ENCODE measurements at regions not wholly inside any gene's neighbourhood (a gene's known extent, or its start where the extent isn't known, plus 50 kb on each side); places are given as distances from the start of the nearest gene placed in this dataset.

GRCh38 chr2:23128684-23129292 is 256.2 kb upstream of the KLHL29 start:
- H3K4me2 ChIP-seq = no peak overlapping the region
- H3K36me3 ChIP-seq = no peaks in the 10 kb centered on the region
- peaks cover 0 to 28% (median 9%) of the 10 kb centered on the region in 11 experiments; a peak in 13 of 22 replicates for H3K9me3 ChIP-seq (replicated peaks in 1 of 11)
- no peak for TF ChIP-seq Cebpa-rat (IDR thresholded peaks at IDR 0.05)
- H3K27me3 ChIP-seq = no peaks in the 10 kb centered on the region
- no peak overlapping the region for H3K4me3 ChIP-seq
- H3K9ac ChIP-seq = no peak overlapping the region
- H4K20me1 ChIP-seq = no peaks in the 10 kb centered on the region
- no peak overlapping the region for H3K27ac ChIP-seq
- H3K4me1 ChIP-seq = 0 out of 20 replicates have a peak, but pooled peaks cover 0 to 3% (median 0%) of the 10 kb centered on the region in 10 experiments

- Histone ChIP-seq H3K4me2 (no peak overlapping the region), H3K27ac (no peak overlapping the region), H3K4me1 (0 out of 20 replicates have a peak, but pooled peaks cover 0 to 3% (median 0%) of the 10 kb centered on the region in 10 experiments), H3K4me3 (no peak overlapping the region), H3K36me3 (no peaks in the 10 kb centered on the region), H4K20me1 (no peaks in the 10 kb centered on the region), H3K27me3 (no peaks in the 10 kb centered on the region), H3K9me3 (replicated peaks in 1 of 11) (peaks cover 0 to 28% (median 9%) of the 10 kb centered on the region in 11 experiments; a peak in 13 of 22 replicates), H3K9ac (no peak overlapping the region)
- no peak for TF ChIP-seq Cebpa-rat (IDR thresholded peaks at IDR 0.05)
Measured at GRCh38 chr2:23131066-23131575, 253.9 kb upstream of the KLHL29 start.

- Histone ChIP-seq H3K27ac (no peak overlapping the region), H4K20me1 (no peaks in the 10 kb centered on the region), H3K27me3 (no peaks in the 10 kb centered on the region), H3K36me3 (no peaks in the 10 kb centered on the region), H3K9me3 (replicated peaks in 1 of 11) (peaks cover 0 to 28% (median 9%) of the 10 kb centered on the region in 11 experiments; a peak in 13 of 22 replicates), H3K4me2 (no peak overlapping the region), H3K4me3 (no peak overlapping the region), H3K4me1 (0 out of 20 replicates have a peak, but pooled peaks cover 0 to 3% (median 0%) of the 10 kb centered on the region in 10 experiments), H3K9ac (no peak overlapping the region)
- no peak for TF ChIP-seq Cebpa-rat (IDR thresholded peaks at IDR 0.05)
Measured at GRCh38 chr2:23132000-23132399, 253.0 kb upstream of the KLHL29 start.

- H3K9ac ChIP-seq = no peak overlapping the region
- no peak overlapping the region for H3K27ac ChIP-seq
- no peak overlapping the region for H3K4me3 ChIP-seq
- peaks cover 0 to 28% (median 9%) of the 10 kb centered on the region in 11 experiments; a peak in 13 of 22 replicates for H3K9me3 ChIP-seq (replicated peaks in 1 of 11)
- peak overlapping the region in 1 of 11 experiments; percentile 38; a peak in 1 of 22 replicates for H3K4me2 ChIP-seq
- no peaks in the 10 kb centered on the region for H3K36me3 ChIP-seq
- 0 out of 20 replicates have a peak, but pooled peaks cover 0 to 3% (median 0%) of the 10 kb centered on the region in 10 experiments for H3K4me1 ChIP-seq
- H4K20me1 ChIP-seq = no peaks in the 10 kb centered on the region
- no peak for TF ChIP-seq Cebpa-rat (IDR thresholded peaks at IDR 0.05)
- H3K27me3 ChIP-seq = no peaks in the 10 kb centered on the region
Measured at GRCh38 chr2:23132823-23133595, 252.0 kb upstream of the KLHL29 start.

GRCh38 chr2:23134726-23135125 is 250.3 kb upstream of the KLHL29 start:
- Histone ChIP-seq H3K27me3 (no peaks in the 10 kb centered on the region), H4K20me1 (no peaks in the 10 kb centered on the region), H3K9me3 (replicated peaks in 1 of 11) (peaks cover 0 to 16% (median 0%) of the 10 kb centered on the region in 11 experiments; a peak in 6 of 22 replicates), H3K36me3 (no peaks in the 10 kb centered on the region), H3K4me1 (0 out of 20 replicates have a peak, but pooled peaks cover 0 to 3% (median 0%) of the 10 kb centered on the region in 10 experiments), H3K9ac (no peak overlapping the region), H3K4me3 (no peak overlapping the region), H3K27ac (no peak overlapping the region), H3K4me2 (no peak overlapping the region)
- no peak for TF ChIP-seq Cebpa-rat (IDR thresholded peaks at IDR 0.05)

- Histone ChIP-seq H3K9ac (no peak overlapping the region), H3K36me3 (no peaks in the 10 kb centered on the region), H4K20me1 (no peaks in the 10 kb centered on the region), H3K27ac (no peak overlapping the region), H3K9me3 (replicated peaks in 1 of 11) (peaks cover 0 to 12% (median 0%) of the 10 kb centered on the region in 11 experiments; a peak in 6 of 22 replicates), H3K4me3 (no peak overlapping the region), H3K4me2 (no peak overlapping the region), H3K27me3 (no peaks in the 10 kb centered on the region), H3K4me1 (0 out of 20 replicates have a peak, but pooled peaks cover 0 to 3% (median 0%) of the 10 kb centered on the region in 10 experiments)
- TF ChIP-seq Cebpa-rat (IDR thresholded peaks at IDR 0.05) = no peak
Measured at GRCh38 chr2:23135481-23136100, 249.4 kb upstream of the KLHL29 start.

GRCh38 chr2:23137166-23137565 is 247.8 kb upstream of the KLHL29 start:
- Histone ChIP-seq H3K9ac (no peak overlapping the region), H3K27ac (no peak overlapping the region), H3K4me2 (no peak overlapping the region), H3K4me3 (no peak overlapping the region), H3K36me3 (no peaks in the 10 kb centered on the region), H4K20me1 (no peaks in the 10 kb centered on the region), H3K27me3 (no peaks in the 10 kb centered on the region), H3K9me3 (replicated peaks in 1 of 11) (peaks cover 0 to 7% (median 0%) of the 10 kb centered on the region in 11 experiments; a peak in 5 of 22 replicates), H3K4me1 (0 out of 20 replicates have a peak, but pooled peaks cover 0 to 3% (median 0%) of the 10 kb centered on the region in 10 experiments)
- no peak for TF ChIP-seq Cebpa-rat (IDR thresholded peaks at IDR 0.05)

GRCh38 chr2:23138701-23139100 is 246.3 kb upstream of the KLHL29 start:
- TF ChIP-seq Cebpa-rat (IDR thresholded peaks at IDR 0.05) = no peak
- Histone ChIP-seq H3K27me3 (no peaks in the 10 kb centered on the region), H3K4me2 (no peak overlapping the region), H3K4me1 (no peaks in the 10 kb centered on the region), H3K4me3 (no peak overlapping the region), H3K9ac (no peak overlapping the region), H3K9me3 (replicated peaks in 1 of 11) (no peaks in the 10 kb centered on the region), H4K20me1 (no peaks in the 10 kb centered on the region), H3K27ac (no peak overlapping the region), H3K36me3 (no peaks in the 10 kb centered on the region)

- Histone ChIP-seq H3K9me3 (replicated peaks in 1 of 11) (no peaks in the 10 kb centered on the region), H3K4me1 (no peaks in the 10 kb centered on the region), H3K4me3 (no peak overlapping the region), H4K20me1 (no peaks in the 10 kb centered on the region), H3K36me3 (no peaks in the 10 kb centered on the region), H3K27me3 (no peaks in the 10 kb centered on the region), H3K27ac (no peak overlapping the region), H3K4me2 (no peak overlapping the region), H3K9ac (no peak overlapping the region)
- no peak for TF ChIP-seq Cebpa-rat (IDR thresholded peaks at IDR 0.05)
Measured at GRCh38 chr2:23145460-23145859, 239.5 kb upstream of the KLHL29 start.
